NCI-H187 (cell line): ENCODE measurements at regions not wholly inside any gene's neighbourhood (a gene's known extent, or its start where the extent isn't known, plus 50 kb on each side); places are given as distances from the start of the nearest gene placed in this dataset.
"Not testable (repeated sequence)": the region's sequence is repeated elsewhere in the genome, so short reads cannot be mapped to it uniquely, and the experiment has no call there.

Experiments used
- DNase-seq, 2 experiments: peaks; one replicate each; lab custom pipeline; 2025; lab: John Stamatoyannopoulos, UW

DNA sequence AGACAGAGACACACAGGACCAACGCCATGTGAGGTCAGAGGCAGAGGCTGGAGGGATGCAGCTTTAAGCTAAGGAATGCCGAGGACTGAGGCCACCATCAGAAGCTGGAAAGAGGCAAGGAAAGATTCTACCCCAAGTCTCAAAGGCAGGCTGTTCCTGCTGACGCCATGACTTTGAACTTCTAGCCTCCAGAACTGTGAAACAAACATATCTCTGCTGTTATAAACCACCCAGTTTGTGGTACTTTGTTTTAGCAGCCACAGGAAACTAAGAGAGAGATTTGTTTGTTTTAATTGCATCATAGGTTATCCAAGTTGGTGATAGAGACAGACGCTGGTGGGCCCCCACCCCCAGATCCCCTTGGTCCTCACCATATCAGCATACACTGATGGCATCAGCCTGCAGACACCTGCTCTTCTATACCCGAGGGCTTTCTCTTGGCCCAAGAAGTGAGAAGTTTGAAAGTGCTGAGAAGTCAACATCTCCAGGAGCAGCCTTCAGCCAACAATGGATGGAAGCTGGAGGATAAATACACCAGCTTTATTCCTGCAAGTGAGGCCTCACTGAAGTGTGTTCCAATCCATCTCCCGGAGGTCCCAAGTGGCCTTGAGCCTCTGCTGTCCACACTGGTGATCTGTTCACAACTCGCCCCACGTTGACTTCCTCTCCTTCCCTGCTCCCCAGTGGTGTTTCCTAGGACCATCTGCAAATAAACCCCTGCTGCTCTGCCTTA, 154.7 kb downstream of the BTBD3 start:
- DNase-seq: no peak

DNA sequence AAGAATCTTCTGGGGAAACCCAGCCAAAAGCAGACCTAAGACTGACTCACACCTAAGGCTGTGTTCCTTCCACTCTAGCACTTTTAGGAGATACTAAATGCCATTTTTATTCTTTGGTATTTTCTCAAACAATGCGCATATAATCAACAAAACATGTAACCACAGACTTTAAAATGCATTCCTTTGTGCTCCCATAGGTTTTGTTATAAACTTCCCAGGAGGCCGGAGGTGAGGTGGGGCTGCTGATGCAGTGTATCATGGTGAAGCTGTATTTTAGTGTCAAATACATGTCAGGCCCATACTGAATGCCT, 155.2 kb downstream of the BTBD3 start:
- no peak for DNase-seq

DNA sequence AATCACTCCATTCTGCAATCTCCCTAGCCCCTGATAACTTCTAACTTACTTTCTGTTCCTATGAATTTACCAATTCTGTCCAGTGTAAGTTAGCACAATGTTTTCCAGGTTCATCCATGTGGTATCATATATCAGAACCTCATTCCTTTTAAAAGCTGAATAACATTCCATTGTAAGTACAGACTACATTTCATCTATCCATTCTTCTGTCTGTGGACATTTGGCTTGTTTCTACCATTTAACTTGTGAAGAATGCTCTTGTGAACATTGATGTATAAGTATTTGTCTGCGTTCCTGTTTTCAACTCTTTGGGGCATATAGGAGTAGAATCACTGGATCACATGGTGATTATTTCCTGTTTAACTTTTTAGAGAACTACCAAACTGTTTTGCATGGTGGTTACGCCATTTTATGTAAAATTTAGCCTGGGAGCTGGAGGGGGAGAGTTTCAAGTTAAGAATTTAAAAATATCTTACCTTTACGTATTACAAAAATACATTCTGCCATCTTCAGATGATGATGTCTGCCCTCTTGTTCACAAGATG, 156.5 kb downstream of the BTBD3 start:
- no peak for DNase-seq

DNA sequence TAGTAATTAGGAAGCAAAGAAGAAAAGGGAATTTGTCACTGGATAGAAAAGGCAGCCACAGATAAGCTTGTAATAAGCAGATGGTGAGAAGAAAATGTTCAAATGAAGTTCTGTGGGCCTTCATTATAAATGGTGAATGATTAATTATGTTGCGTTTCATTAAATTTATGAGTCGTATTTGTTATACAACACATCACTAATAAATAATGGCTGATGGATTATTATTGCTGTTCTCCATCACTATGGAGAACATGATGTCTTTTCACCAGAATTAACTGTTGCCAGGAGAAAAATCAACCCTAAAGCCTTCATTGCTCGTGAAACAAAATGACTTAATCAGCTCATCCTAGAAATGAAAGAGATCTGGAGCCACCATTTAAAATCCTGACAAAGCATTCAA, 158.5 kb downstream of the BTBD3 start:
- DNase-seq: no peak

DNA sequence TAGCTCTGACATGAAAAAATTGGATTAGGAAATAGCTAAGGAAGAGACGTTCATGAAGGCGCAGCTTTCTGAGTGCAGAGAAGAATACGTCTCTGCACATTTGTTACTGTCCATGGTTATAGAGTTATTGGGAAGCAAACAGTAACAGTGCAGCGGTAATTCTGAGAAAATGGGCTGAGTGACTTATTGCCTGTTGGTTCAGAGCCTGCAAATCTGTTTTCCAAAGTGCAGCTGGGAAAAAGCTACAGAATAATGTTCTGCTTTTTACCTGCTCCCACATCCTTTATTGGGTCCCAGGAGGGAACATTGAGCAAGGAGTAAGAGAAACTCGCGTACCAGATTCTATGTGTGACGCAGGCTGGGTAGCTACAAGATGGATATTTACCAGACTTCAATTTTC, 160.2 kb downstream of the BTBD3 start:
- no peak for DNase-seq

DNA sequence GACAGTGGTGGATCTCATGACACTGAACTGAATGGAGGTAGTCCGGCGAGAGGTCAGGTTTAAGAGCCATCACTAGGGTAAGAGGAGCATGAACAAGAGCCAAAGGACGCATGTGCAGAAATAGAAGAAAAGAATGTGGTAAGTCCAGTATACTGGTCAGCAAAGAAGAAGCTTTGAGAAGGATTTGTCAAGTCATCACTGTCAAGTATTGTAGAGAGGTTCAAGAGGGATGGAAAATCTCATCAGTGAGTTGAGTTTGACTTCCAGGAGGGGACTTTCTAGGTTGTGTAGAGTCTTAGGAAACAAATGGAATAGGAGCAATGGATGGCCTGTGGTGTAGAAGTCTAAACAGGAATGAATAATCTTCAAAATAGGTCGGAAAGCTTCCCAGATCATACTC, 161.8 kb downstream of the BTBD3 start:
- DNase-seq: no peak

DNA sequence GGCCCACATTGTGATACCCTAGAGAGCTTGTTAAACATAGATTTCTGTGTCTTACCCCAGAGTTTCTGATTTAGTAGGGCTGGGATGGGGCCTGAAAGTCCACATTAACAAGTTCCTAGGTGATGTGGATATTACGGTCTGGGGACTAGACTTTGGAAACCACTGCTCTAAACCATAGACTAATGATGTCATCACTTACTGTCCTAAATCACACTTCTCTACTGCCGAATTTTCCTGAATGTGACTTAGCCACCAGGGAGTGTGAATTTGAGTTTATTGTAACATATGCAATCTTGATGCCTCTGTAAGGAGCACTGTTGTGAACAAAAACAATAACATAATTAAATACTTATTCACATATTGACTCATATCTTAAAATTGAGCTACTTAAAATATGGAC, 165.6 kb downstream of the BTBD3 start:
- no peak for DNase-seq

DNA sequence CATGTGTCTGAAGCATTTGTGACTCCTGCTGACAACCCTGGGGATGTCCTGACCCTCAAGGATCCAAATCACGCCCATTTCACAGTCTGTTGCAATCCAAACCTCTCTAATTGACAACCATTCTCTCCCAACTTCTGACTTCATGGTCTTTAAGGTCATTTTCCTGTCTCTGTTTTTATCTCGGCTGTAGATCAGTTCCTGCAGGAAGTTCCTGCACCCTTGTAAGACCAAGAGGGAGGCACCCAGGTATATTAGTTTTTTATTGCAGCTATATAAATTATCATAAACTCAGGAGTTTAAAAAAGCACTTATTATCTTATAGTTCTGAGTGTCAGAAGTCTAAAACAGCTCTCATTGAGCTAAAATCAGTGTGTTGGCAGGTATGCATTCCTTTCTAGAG, 166.8 kb downstream of the BTBD3 start:
- DNase-seq: no peak

DNA sequence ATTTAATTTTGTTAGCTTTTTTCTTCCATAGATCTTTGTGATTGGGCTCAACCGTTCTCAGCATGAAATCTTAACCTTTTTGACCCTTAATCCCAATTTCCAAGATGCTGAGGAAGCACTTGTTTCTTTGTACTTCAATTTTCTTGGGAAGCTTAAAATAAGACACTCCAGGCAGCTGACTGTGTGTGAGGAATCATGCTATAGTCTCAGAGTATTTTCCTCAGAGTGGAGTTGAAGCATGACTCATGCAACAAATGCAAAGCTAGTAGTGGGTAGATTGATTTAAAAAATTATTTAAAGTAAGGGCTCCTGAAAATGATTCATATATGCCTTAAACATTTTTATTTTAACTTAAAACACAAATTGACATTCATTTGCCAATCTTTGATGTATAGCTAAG, 168.7 kb downstream of the BTBD3 start:
- no peak for DNase-seq

DNA sequence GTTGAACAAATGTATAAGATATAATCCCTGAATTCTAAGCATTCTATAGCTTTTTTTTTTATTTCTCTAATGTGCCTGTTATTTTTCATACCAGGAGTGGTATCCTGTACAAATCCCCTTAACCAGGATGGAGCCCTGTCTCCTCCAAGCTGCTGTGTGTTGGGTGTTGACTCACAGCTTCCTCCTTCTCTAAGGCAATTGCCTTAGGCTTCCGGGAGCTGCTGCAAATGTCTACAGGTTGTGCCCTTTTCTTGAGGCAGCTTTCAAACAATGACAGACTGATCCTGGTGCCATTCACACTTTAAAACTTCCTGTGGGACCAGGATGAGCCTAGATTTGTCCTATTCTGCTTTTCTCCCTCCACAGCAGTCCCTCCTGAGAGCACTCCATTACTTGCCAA, 173.2 kb downstream of the BTBD3 start:
- DNase-seq: no peak

DNA sequence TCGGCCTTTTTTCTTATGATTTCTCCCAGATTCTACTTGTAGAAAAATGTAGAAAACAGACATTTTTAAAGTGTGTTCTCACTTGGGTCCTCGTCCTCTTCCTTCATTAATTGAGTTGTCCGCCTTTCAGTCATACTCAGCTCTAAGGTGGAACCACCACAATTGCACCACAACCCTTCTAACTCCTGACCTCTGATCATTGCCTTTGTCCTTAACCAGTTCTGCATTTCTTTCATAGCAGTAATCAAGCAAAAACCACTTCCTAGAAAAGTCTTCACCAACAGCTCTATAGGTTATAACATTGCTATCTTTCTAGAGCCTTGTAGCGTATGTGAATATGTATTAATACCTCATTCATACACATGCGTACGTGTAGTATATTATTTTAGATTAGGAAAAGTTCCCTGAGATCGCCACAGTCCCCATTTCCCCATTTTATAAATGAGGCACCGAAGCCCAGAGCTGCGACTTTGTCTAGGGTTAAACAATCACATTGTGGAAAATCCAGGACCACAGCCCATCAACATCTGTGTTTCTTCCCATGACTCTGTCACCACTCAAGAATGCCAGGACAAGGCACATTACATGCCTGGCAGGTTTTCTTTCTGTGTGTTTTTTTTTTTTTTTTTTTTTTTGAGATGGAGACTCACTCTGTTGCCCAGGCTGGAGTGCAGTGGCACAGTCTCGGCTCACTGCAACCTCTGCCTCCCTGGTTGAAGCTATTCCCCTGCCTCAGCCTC, 175.5 kb downstream of the BTBD3 start:
- no peak for DNase-seq

DNA sequence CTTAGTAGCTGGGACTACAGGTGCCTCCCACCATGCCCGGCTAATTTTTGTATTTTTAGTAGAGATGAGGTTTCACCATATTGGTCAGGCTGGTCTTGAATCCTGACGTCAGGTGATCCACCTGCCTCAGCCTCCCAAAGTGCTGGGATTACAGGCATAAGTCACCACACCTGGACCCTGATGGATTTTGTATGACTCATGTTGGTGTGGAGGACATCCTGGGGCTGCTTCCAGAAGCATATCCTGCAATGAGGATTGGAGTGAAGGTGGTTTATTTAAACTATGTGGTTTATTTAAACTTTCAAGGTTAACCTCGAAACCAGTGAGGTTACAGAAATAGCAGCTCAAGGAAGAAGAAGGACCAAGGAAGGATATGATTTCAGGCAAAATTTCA, 176.1 kb downstream of the BTBD3 start:
- DNase-seq: not testable (repeated sequence)

DNA sequence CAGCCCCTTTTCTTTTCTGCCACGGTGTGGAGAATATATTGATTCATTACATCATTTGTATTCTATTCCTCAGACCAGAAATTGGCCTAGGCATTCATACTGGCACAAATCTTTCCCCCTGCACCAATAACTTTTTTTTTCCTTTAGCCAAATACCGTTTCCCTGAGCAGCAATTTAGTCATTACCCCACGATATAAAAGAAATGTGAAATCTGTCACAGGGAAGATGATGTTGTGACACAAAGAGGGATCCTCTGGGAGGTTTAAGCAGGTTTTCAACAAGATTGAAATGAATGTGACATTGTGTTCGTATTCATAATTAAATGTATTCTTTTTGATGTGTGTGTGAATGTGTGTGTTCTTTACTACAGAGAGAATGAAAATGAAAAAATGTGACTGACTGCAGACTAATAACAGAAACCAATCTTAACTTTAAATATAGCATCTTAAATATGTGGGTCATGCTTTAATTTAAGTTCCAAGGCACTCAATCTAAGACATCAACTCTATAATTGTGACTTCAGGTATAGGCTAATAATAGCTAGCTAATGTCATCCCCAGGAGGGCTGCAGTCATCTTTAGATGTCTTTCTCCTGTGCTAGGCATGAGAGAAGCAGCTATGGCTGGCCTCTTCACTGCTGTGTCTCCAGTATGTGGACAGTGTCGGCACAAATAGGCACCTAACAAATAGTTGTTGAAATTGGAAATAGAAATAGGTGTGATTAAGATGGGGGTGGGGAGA, 177.7 kb downstream of the BTBD3 start:
- no peak for DNase-seq

DNA sequence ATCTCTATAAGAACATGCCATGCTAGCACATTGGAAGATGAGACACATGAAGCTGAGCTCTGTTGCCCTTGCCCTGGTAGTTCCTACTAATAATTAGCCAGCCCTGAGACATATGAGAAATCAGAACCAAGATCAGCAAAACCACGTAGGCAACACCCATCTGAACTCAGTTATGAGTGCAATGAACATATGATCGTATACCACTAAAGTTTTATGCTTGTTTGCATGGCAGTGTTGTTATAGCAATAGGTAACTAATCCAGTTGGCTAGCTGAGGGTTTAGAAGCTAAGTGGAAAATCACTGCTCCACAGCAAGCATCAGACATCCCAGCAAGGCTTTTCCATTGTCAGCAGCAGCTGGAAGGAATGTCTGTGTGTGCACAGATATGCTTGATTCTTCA, 180.7 kb downstream of the BTBD3 start:
- no peak for DNase-seq

DNA sequence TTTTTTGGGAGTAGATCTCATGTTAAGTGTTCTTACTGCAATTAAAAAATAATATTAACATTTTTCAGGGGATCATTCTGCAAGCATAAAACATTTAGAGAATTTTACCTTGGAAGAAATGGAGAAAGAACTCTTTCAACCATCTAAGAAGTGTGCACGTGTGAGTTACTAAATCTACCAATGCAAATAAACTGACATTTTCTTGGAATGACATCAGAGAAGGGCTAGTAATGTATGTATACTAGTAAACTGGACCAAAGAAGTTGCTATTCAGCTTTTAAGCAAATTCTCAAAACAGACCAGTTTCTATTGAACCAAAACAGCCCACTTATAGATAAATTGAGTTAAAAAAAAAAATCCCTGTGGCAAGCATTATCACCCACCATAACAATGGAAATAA, 191.2 kb downstream of the BTBD3 start:
- DNase-seq: no peak

DNA sequence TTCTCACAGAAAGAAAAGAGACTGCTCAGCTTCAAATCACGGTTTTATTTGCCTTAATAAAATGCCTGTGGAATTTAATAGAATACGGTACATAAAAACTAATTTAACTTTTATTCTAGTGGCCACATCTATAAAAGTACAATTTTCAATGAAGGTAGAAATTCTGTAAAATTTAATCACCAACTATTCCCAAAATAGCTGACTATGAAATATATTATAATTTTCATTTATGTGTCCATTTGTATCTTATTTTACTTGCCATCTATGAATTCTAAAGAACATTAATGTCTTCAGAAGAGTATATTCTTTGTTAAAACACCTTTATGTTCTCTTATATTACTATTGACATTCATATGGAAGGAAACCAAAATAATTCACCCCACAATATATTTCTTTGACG, 192.6 kb downstream of the BTBD3 start:
- DNase-seq: no peak

DNA sequence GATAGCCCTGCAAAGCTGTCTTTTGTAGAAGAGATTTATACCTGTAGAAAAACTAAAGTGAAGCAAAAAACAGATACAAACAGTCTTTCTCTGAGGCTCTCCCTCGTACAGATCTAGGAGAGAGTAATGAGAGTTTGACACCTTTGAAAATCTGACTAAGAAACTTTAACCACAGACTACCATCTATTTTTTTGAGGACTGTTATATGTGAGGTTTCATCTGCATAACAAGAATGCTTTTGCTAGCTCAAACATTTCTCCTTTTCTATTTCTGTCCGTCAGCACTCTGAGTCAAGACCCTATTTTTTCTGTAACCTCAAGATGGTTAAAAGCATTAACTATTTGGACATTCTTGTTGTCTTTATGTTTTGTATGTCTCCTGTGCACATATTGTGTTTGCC, 193.0 kb downstream of the BTBD3 start:
- no peak for DNase-seq

DNA sequence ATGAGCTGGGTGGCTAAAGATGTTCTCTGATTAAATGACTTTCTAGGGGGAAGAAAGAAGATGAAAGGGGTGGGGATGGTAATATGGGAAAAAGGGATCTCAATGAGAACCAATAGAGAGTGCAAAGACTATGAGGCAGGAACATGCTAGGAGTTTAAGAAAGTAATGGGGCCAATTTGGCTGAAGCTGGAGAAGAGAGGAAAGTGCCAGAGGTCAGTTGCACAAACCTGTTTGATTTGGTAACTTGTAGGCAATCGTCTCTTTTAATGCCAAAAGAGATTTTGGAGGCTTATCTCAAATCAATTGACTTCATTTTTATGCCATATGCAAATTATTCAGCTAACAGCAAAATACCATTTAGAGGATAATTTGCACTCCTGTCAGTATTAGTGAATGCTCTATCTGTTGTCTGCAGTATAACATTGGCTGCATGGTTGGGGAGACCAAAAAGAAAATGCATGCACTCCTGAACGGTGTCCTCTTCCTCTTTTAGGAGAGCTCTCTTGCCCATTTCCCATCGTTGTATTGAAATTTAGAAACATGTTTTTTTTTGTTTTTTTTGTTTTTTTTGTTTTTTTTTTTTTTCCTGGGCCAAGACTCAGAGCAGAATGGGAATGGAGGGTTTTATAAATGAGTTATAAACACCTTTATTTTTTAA, 193.9 kb downstream of the BTBD3 start:
- no peak for DNase-seq

DNA sequence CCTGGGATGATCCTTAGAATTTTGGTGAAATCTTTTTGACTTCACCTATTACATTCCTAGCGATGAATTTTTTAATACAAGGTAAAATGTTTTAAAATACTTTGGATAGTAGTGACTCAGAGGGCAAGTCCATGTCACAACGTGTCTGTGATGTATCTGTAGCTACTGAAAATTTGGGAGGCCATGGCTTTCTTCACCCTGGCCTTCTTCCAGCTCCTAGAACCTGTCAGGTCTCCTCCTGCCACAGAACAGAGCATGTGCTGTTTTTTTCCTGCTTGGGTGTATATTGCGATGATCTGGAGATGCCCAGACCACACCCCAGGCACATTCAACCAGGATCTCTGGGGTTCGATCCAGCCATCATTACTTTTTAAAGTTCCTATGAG, 194.4 kb downstream of the BTBD3 start:
- no peak for DNase-seq

DNA sequence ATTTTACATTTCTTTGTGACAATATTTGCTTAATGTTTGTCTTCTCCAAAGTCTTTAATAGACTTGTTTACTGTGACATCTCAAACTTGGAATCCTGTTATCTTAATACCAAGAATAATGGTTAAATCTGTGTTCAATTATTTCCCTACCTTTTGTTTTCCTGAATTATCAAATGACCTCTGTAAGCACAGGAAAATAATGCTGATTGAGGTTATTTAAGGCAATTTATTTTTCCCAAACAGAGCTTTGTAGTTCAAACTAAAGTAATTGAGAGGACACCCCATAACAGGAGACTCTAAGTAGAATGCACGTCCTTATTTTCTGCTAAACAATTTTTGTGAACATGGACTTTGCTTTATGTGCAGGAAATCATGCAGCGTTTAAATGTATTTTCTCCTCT, 195.0 kb downstream of the BTBD3 start:
- no peak for DNase-seq

DNA sequence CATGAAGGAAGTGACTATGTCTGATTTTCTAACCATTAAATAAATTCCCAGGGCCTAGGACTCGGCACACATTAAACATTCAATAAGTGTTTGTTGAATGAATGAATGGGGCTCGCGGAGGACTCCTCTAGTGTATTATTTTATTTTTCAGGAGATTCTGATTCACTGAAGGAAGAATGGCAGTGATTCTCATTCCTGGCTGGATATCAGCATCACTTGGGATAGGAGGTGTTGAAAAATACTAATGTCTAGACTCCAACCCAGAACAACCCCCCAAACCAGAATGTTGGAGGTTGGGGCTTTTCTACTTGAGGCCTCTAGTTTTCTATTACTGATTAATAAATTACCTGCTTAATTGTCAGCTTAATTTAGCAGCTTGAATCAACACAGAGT, 195.4 kb downstream of the BTBD3 start:
- DNase-seq: no peak
